ENCODE measurements at regions not wholly inside any gene's neighbourhood (a gene's known extent, or its start where the extent isn't known, plus 50 kb on each side); places are given as distances from the start of the nearest gene placed in this dataset.

- TF ChIP-seq CTCF (IDR thresholded peaks at IDR 0.05; ENCODE audit: poor library complexity): no peak
- no peak for TF ChIP-seq EZH2 (IDR thresholded peaks at IDR 0.05; ENCODE audit: borderline replicate concordance)
- no peak for TF ChIP-seq EZH2phosphoT487 (IDR thresholded peaks at IDR 0.05; ENCODE audit: low read depth, severe bottlenecking, unreplicated experiment)
Observed at GRCh38 chrX:96568071-96568470, 116.6 kb upstream of the DIAPH2 start.
